Gastrocnemius medialis (tissue), 4 donors: ENCODE measurements at regions not wholly inside any gene's neighbourhood (a gene's known extent, or its start where the extent isn't known, plus 50 kb on each side); places are given as distances from the start of the nearest gene placed in this dataset.

Experiments
- POLR2A ChIP-seq, 2 donors: fragments of 450-650 bp; IDR thresholded peaks; one replicate each; pipeline ENCODE4 v1.6.1; 2017; ENCODE audit warnings: antibody characterized with exemption in 2 of 2, mild to moderate bottlenecking in 2 of 2, moderate library complexity in 2 of 2
- TF ChIP-seq, protein P1 (sequence below), 5 experiments: fragments of 450-650 bp in 3 of 5; fragments of 200-600 bp in 2 of 5; sonication (generic) in 2 of 5; IDR thresholded peaks in 4 of 5; conservative IDR thresholded peaks in 1 of 5; 1 replicate in 4 of 5; 2 replicates in 1 of 5; pipeline ENCODE4 v1.5.1; 2016 to 2019; ENCODE audit warnings: antibody characterized with exemption in 5 of 5, mild to moderate bottlenecking in 3 of 5, moderate library complexity in 3 of 5

DNA sequence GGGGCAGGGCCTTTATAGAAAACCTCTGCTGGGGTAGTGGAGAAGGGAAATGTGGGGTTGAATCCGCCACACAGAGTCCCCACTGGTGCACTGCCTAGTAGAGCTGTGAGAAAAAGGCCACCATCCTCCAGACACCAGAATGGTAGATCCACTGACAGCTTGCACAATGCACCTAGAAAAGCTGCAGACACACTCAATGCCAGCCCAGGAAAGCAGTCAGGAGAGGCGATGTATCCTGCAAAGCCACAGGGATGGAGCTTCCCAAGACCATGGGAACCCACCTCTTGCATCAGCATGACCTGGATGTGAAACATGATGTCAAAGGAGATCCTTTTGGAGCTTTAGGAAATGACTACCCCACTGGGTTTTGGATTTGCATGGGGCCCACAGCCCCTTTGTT, 958.0 kb upstream of the MIR17HG start:
- TF ChIP-seq, protein P1, sequence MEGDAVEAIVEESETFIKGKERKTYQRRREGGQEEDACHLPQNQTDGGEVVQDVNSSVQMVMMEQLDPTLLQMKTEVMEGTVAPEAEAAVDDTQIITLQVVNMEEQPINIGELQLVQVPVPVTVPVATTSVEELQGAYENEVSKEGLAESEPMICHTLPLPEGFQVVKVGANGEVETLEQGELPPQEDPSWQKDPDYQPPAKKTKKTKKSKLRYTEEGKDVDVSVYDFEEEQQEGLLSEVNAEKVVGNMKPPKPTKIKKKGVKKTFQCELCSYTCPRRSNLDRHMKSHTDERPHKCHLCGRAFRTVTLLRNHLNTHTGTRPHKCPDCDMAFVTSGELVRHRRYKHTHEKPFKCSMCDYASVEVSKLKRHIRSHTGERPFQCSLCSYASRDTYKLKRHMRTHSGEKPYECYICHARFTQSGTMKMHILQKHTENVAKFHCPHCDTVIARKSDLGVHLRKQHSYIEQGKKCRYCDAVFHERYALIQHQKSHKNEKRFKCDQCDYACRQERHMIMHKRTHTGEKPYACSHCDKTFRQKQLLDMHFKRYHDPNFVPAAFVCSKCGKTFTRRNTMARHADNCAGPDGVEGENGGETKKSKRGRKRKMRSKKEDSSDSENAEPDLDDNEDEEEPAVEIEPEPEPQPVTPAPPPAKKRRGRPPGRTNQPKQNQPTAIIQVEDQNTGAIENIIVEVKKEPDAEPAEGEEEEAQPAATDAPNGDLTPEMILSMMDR (IDR thresholded peaks at IDR 0.05 in 4 of 5, conservative IDR thresholded peaks at IDR 0.05 in 1 of 5): no peak
- TF ChIP-seq POLR2A (IDR thresholded peaks at IDR 0.05): no peak
